Effector CD8-positive, alpha-beta T cell (primary cell): ENCODE measurements at regions not wholly inside any gene's neighbourhood (a gene's known extent, or its start where the extent isn't known, plus 50 kb on each side); places are given as distances from the start of the nearest gene placed in this dataset.

Source experiments
- DNase-seq: peaks from one replicate; lab custom pipeline; 2025; lab: John Stamatoyannopoulos, UW

DNA sequence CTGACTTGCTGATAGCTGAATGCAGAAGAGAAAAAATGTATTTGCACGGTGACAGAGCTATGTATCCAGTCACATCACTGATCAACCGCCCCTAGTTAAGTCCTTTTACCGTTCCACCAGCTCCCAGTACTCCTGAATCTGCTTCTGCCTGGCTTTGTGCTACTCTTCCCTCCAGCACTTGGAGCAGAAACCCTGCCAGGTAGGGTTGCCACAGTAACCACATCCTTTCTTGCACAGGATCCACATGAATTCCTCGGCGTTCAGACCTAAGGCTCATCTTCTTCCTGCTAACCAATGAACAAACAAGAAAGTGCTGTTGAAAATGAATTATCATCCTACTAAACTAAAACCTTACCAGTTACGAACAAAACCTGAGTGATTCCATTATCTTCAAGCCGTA lies 52.0 kb upstream of the KCTD7 start:
- no peak for DNase-seq
